ENCODE measurements at regions not wholly inside any gene's neighbourhood (a gene's known extent, or its start where the extent isn't known, plus 50 kb on each side); places are given as distances from the start of the nearest gene placed in this dataset.

GRCh38 chr9:91138760-91139159 lies 223.0 kb downstream of the AUH start:
- TF ChIP-seq CTCF (conservative IDR thresholded peaks at IDR 0.05; ENCODE audit: low read depth, low read length), result no peak
- TF ChIP-seq EZH2 (IDR thresholded peaks at IDR 0.05; ENCODE audit: borderline replicate concordance, low read depth, low read length, poor library complexity, severe bottlenecking), result no peak
- Histone ChIP-seq H3K9me3 (ENCODE audit: low read depth, low read length, poor library complexity, severe bottlenecking) (no peaks in the 10 kb centered on the region), H3K4me1 (ENCODE audit: insufficient read depth, low read length, poor library complexity, severe bottlenecking) (no peaks in the 10 kb centered on the region), H3K4me3 (ENCODE audit: low read depth, low read length, poor library complexity, severe bottlenecking) (no peak overlapping the region), H3K27me3 (replicated peaks; ENCODE audit: insufficient read depth, low read depth, low read length, poor library complexity) (peaks cover 7% of the 10 kb centered on the region), H3K36me3 (ENCODE audit: insufficient read depth, low read length, poor library complexity, severe bottlenecking) (no peaks in the 10 kb centered on the region), H3K27ac (ENCODE audit: low read depth, low read length, poor library complexity, severe bottlenecking) (no peak overlapping the region)
- no TSS peak for BruUV-seq (replicated peaks)
- intact Hi-C loops (cut with micrococcal nuclease; ENCODE audit: unreplicated experiment), result no loop called here
- no peak for DNase-seq (ENCODE audit: low spot score)
- ChIA-PET POLR2A (ENCODE audit: low non-redundant PET) (no interaction called here), CTCF (no interaction called here)

- ChIA-PET CTCF (no interaction called here), POLR2A (ENCODE audit: low non-redundant PET) (no interaction called here)
- Histone ChIP-seq H3K36me3 (ENCODE audit: insufficient read depth, low read length, poor library complexity, severe bottlenecking) (no peaks in the 10 kb centered on the region), H3K9me3 (ENCODE audit: low read depth, low read length, poor library complexity, severe bottlenecking) (no peaks in the 10 kb centered on the region), H3K4me1 (ENCODE audit: insufficient read depth, low read length, poor library complexity, severe bottlenecking) (no peaks in the 10 kb centered on the region), H3K27ac (ENCODE audit: low read depth, low read length, poor library complexity, severe bottlenecking) (no peak overlapping the region), H3K4me3 (ENCODE audit: low read depth, low read length, poor library complexity, severe bottlenecking) (no peak overlapping the region), H3K27me3 (replicated peaks; ENCODE audit: insufficient read depth, low read depth, low read length, poor library complexity) (peaks cover 6% of the 10 kb centered on the region)
- intact Hi-C loops (cut with micrococcal nuclease; ENCODE audit: unreplicated experiment), result no loop called here
- DNase-seq (ENCODE audit: low spot score), result no peak
- BruUV-seq (replicated peaks), result no TSS peak
- TF ChIP-seq CTCF (conservative IDR thresholded peaks at IDR 0.05; ENCODE audit: low read depth, low read length) (no peak), EZH2 (IDR thresholded peaks at IDR 0.05; ENCODE audit: borderline replicate concordance, low read depth, low read length, poor library complexity, severe bottlenecking) (no peak)
Measured at GRCh38 chr9:91141407-91141965, 220.2 kb downstream of the AUH start.

- Histone ChIP-seq H3K27me3 (replicated peaks; ENCODE audit: insufficient read depth, low read depth, low read length, poor library complexity) (no peaks in the 10 kb centered on the region), H3K4me1 (ENCODE audit: insufficient read depth, low read length, poor library complexity, severe bottlenecking) (no peaks in the 10 kb centered on the region), H3K9me3 (ENCODE audit: low read depth, low read length, poor library complexity, severe bottlenecking) (no peaks in the 10 kb centered on the region), H3K27ac (ENCODE audit: low read depth, low read length, poor library complexity, severe bottlenecking) (no peak overlapping the region), H3K4me3 (ENCODE audit: low read depth, low read length, poor library complexity, severe bottlenecking) (no peak overlapping the region), H3K36me3 (ENCODE audit: insufficient read depth, low read length, poor library complexity, severe bottlenecking) (no peaks in the 10 kb centered on the region)
- intact Hi-C loops (cut with micrococcal nuclease; ENCODE audit: unreplicated experiment), result no loop called here
- ChIA-PET CTCF (no interaction called here), POLR2A (ENCODE audit: low non-redundant PET) (no interaction called here)
- no peak for DNase-seq (ENCODE audit: low spot score)
- TF ChIP-seq CTCF (conservative IDR thresholded peaks at IDR 0.05; ENCODE audit: low read depth, low read length), result no peak
- no peak for TF ChIP-seq EZH2 (IDR thresholded peaks at IDR 0.05; ENCODE audit: borderline replicate concordance, low read depth, low read length, poor library complexity, severe bottlenecking)
- no TSS peak for BruUV-seq (replicated peaks)
Measured at GRCh38 chr9:91143162-91143561, 218.6 kb downstream of the AUH start.
